HCT116 (cell line): ENCODE measurements at regions not wholly inside any gene's neighbourhood (a gene's known extent, or its start where the extent isn't known, plus 50 kb on each side); places are given as distances from the start of the nearest gene placed in this dataset.

Experiments
- ATF3 ChIP-seq: IDR thresholded peaks from 2 replicates; pipeline ENCODE4 v1.6.1; 2012
- CTCF ChIP-seq, 3 experiments: fragments of 200-600 bp in 1 of 3; sonication (generic) in 1 of 3; IDR thresholded peaks in 2 of 3; conservative IDR thresholded peaks in 1 of 3; 2 replicates each; pipeline ENCODE4 v1.5.1; 2012 to 2017; ENCODE audit warnings: low read depth in 2 of 3, low read length in 2 of 3, antibody characterized with exemption in 1 of 3, borderline replicate concordance in 1 of 3, control low read depth in 1 of 3, mild to moderate bottlenecking in 1 of 3, mixed read lengths in 1 of 3, mixed run types in 1 of 3, moderate library complexity in 1 of 3; ENCODE audit not compliant: insufficient read depth in 1 of 3
- EGR1 ChIP-seq: IDR thresholded peaks from 2 replicates; pipeline ENCODE4 v1.6.1; 2012; ENCODE audit warnings: low read depth
- EZH2 ChIP-seq: fragments of 200-600 bp; sonication (generic); IDR thresholded peaks from 2 replicates; pipeline ENCODE4 v1.6.1; 2017; ENCODE audit warnings: antibody characterized with exemption, mixed run types
- JUND ChIP-seq: IDR thresholded peaks from 2 replicates; pipeline ENCODE4 v1.6.1; 2012
- POLR2A ChIP-seq: IDR thresholded peaks from 2 replicates; pipeline ENCODE4 v1.7.0; 2011; ENCODE audit warnings: borderline replicate concordance; ENCODE audit not compliant: insufficient read depth, insufficient read length; ENCODE audit errors: extremely low read depth
- POLR2AphosphoS5 ChIP-seq: IDR thresholded peaks from 2 replicates; pipeline ENCODE4 v1.6.1; 2011; ENCODE audit warnings: mild to moderate bottlenecking, low read depth, low read length, moderate library complexity
- RAD21 ChIP-seq: IDR thresholded peaks from 2 replicates; pipeline ENCODE4 v1.6.1; 2012; ENCODE audit warnings: low read depth, mild to moderate bottlenecking
- REST ChIP-seq: IDR thresholded peaks from 2 replicates; pipeline ENCODE4 v1.6.1; 2012; ENCODE audit warnings: low read depth
- SP1 ChIP-seq: IDR thresholded peaks from 2 replicates; pipeline ENCODE4 v1.6.1; 2012; ENCODE audit warnings: low read depth
- TCF7L2 ChIP-seq: IDR thresholded peaks from 2 replicates; pipeline ENCODE4 v1.7.0; 2011; ENCODE audit warnings: borderline replicate concordance, inconsistent platforms; ENCODE audit not compliant: insufficient read depth, insufficient read length; ENCODE audit errors: extremely low read depth
- YY1 ChIP-seq: IDR thresholded peaks from 2 replicates; pipeline ENCODE4 v1.6.1; 2011; ENCODE audit warnings: low read length, low read depth, moderate library complexity, mild to moderate bottlenecking; ENCODE audit not compliant: insufficient replicate concordance; ENCODE audit errors: extremely low read depth
- ZFX ChIP-seq: fragments of 450-650 bp; IDR thresholded peaks from 2 replicates; pipeline ENCODE4 v1.6.1; 2017

- TF ChIP-seq ATF3 (no peak), POLR2A (no peak), CTCF (IDR thresholded peaks at IDR 0.05 in 2 of 3, conservative IDR thresholded peaks at IDR 0.05 in 1 of 3; ENCODE audit: borderline replicate concordance in 1 of 3, insufficient read depth in 1 of 3, low read depth in 2 of 3, low read length in 2 of 3) (no peak), POLR2AphosphoS5 (no peak), JUND (no peak), RAD21 (no peak), SP1 (no peak), ZFX (no peak), YY1 (no peak), EZH2 (no peak), EGR1 (no peak), TCF7L2 (no peak), REST (no peak)
These were observed 65.4 kb upstream of the AKIRIN2 start for GRCh38 chr6:87767478-87767877.
